HG03565 (cell line): ENCODE measurements at regions not wholly inside any gene's neighbourhood (a gene's known extent, or its start where the extent isn't known, plus 50 kb on each side); places are given as distances from the start of the nearest gene placed in this dataset.
"Not testable (repeated sequence)": the region's sequence is repeated elsewhere in the genome, so short reads cannot be mapped to it uniquely, and the experiment has no call there.

Experiments
- ATAC-seq: cut with Tn5 transposase; IDR thresholded peaks from one replicate; pipeline ENCODE4 v1.9.1; 2021; ENCODE audit warnings: mild to moderate bottlenecking, moderate library complexity; ENCODE audit not compliant: unreplicated experiment

- no peak for ATAC-seq
Observed at GRCh38 chr2:22375096-22375495, 1009.9 kb upstream of the KLHL29 start.

- ATAC-seq, result no peak
Observed at GRCh38 chr2:22377268-22377667, 1007.7 kb upstream of the KLHL29 start.

DNA sequence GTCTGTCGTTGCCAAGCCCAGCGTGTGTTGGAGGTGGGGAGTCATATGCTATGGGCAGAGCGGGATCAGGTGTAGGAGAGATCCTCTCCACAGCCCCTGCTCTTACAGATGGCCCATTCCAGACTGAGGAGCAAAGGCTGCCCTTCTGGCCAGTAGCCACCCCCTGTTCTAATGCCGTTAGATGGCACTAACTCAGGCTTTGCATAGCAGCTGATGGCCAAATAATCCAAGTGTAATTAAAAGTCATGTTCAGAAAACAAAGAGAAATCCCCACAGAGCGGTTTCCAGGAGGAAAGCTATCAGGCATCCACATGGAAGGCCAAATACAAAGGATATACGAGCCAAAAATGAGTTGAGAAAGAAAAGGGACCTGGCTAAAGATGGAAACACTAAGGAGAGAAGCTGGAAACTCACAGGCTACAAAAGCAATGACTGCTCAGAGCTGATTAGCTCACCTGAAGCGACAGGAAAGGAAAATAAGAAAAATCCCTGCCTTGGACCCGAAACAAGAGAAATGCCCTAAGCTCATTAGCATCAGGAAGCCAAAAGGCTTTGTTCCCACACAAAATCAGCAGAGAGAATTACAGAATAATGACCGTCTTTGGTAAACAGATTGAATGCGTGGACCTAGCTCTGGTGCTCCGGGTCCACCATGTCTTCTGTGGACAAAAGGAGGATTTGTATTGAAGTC lies 1002.4 kb upstream of the KLHL29 start:
- no peak for ATAC-seq

DNA sequence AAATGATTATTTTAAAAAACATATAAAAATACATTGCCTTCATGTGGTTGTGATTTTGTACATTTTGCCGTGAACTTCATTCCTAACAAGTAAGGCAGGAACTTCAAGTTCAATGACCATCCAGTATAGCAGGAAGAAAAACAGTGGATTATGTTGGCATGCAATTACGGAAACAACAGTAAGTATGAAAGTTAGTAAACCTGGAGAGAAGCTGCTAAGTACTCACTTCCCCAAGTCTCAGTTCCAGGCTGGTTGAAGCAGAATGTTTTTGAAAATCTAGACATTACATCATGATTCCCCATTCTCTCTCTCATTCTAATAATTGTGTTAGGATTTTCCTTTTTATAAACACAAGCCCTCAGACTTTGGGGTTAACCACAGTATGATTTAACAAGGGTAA lies 987.1 kb upstream of the KLHL29 start:
- ATAC-seq, result no peak

GRCh38 chr2:22403748-22404147 lies 981.2 kb upstream of the KLHL29 start:
- no peak for ATAC-seq

DNA sequence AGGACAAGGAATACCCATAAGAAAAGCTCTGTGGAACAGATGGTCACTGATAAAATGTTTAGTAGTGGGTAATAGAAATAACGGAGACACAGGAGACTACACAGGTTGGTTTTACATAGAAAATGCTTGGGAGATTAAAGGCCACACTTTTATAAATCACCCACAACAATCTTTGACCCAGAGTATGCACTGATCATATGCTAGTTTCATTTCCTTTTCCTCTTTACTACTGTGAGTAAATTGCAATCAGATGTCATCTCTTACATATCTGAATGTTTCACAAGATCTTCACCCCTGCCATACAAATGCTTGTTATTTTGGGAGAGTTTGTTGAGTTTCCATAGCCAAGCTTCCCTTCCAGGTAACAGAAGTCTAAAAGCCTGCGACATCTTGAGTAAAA lies 978.4 kb upstream of the KLHL29 start:
- ATAC-seq, result no peak

DNA sequence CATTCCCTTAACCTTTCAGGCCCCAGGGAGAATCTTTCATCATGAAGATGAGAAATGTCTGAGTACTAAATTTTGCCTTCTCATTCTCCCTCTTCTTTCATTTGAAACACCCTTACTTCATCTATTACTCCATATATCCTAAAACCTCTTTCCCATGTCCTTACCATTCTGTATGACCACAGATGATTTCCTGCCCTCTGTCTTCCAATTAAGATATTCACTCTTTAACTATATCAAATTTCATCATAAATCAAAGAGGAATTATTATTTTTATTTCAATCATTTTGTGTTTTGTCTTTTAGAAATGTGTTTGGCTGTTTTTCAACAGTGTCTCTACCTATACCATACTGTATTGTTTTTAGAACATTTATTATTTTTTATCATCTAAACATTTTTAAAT lies 964.9 kb upstream of the KLHL29 start:
- no peak for ATAC-seq

DNA sequence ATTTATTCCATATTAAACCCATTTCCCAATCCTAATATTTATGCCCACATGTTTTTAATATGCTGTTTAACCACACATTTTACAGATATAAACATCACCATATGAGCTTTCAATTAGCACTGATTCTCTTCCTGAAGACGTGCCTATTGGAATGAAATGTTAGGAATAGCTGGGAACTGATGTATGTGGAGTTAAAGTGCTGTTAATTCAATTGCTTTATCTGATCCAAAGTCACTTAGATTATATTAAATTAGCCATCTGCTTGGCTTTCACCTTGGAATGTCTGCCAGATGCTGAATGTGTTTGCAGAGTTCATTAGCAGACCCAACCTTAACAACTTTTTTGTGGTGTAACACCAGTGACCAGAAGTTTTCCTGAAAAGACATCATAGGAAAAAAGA lies 942.9 kb upstream of the KLHL29 start:
- ATAC-seq, result no peak

GRCh38 chr2:22444281-22444680 lies 940.7 kb upstream of the KLHL29 start:
- no peak for ATAC-seq

DNA sequence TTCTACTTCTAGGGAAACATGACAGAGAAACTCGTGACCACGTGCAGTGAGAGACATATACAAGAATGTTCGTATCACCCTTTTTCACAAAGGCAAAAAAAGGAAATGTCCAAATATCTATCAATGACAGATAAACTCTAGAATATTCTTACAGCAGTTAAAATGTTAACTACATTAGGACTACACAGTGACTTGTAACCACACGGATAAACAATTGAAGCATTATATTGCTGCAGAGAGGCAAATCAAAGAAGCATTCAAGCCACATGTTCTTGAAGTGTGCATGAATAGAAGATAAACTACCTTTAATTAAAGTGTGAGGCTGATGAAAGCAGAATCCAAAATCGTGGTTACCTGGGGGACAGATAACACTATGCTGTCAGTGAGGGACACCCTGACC lies 935.3 kb upstream of the KLHL29 start:
- no peak for ATAC-seq

DNA sequence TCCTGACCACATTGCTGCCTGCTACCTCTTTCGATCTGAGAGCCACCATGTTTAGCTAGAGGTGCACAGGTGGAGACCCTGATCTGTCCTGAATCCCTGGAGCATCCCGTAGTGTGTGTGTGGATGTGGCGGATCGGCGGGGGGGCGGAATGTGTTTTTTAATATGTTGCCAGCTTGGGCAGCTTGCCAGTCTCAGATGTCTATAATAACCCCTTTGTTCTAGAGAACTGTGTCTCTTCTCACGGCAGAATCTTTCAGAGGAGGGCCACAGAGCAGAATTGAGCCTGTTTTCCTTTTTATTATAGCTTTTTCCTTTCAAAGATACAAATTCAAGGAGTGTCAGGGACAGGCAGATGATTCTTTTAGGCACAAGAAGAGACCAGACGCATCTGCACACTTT lies 934.1 kb upstream of the KLHL29 start:
- ATAC-seq, result no peak

DNA sequence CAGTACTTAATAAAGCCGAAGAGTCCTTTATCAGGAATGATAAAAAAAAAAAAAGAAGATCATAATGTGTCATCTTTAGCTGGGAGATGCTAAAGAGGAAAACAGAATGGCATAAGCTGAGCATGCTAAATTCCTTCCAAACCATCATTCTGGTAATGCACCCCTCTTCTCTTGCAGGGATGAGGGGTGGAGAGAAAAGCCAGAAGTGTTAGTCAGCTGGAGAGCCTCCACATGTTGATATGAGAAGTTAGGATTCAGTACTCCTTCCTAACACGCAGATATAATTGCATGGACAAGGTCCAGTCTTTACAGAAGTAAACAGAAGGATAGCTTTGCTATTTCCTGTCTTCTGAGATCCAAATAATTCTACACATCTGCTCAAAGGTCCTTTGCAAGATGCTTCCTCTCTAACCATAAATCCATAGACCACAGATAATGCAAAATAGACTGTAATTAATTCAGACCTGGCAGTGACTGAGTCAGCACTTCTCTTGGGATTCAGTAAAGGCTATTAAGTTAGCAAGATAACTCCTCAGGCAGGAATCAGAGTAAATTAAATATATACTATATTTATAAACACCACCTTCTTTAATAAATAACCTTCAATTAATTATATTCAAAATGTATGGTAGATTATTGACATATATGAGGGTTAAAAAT lies 930.0 kb upstream of the KLHL29 start:
- ATAC-seq, result no peak

DNA sequence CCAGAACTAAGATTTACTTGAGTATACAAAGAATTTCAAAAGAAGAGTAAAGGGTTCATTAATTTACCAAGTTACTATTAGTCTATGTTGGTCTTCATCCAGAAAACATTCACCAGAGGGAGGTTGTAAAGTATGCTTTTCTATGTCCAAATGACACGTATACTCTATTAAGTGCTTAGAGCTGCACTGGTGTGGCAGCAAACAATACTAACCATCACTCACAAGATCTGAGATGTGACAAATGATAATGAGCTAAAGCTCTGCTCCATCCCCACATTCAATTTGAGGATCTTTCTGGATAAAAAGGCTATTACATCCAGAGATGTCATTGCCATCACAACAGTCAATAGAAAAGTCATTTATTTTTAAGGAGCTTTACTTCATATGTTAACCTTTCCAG lies 926.5 kb upstream of the KLHL29 start:
- no peak for ATAC-seq

- ATAC-seq, result not testable (repeated sequence)
Observed at GRCh38 chr2:22475103-22475502, 909.9 kb upstream of the KLHL29 start.

GRCh38 chr2:22478329-22478728 lies 906.6 kb upstream of the KLHL29 start:
- ATAC-seq, result no peak

- ATAC-seq, result no peak
Observed at GRCh38 chr2:22481486-22482259, 903.3 kb upstream of the KLHL29 start.

- ATAC-seq, result no peak
Observed at GRCh38 chr2:22483036-22483435, 901.9 kb upstream of the KLHL29 start.

- ATAC-seq, result no peak
Observed at GRCh38 chr2:22485486-22485885, 899.5 kb upstream of the KLHL29 start.

DNA sequence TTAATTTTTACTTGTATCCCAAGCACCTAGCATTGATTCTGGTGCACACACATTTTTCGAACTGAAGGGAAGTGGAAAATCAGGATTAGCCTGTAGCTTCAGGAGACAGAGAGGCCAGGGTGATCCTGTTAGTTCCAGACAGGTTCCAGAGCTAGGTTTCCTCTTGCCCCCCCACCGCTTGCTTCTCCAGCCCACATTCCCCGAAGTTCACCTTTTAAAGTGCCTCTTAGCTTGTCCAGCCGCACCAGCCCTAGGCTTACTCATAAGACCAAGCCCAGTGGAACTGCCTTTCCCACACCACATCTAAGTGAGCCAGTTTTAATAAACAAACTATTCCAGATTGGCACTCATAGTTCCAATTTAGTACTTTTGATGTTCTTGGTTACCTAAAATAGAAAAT lies 898.6 kb upstream of the KLHL29 start:
- ATAC-seq, result no peak

GRCh38 chr2:22487036-22487435 lies 897.9 kb upstream of the KLHL29 start:
- no peak for ATAC-seq

DNA sequence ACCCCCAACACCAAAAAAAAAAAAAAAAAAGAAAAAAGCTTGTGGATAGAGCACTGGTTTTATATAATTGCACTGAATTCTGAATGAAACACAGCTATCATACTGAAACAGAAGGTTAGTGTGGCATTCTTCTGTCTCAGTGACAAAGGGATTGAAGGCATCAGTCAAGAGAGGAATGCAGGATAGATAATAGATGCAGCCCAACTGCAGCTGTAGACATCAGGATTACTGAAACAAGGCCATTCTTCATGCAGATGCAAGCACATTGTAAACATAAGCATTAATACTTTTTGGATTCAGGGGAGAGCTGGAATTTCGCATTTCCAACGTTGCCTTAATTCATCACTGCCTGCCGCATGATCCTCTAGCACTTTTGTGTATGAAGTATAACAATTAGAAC lies 897.4 kb upstream of the KLHL29 start:
- ATAC-seq, result no peak

DNA sequence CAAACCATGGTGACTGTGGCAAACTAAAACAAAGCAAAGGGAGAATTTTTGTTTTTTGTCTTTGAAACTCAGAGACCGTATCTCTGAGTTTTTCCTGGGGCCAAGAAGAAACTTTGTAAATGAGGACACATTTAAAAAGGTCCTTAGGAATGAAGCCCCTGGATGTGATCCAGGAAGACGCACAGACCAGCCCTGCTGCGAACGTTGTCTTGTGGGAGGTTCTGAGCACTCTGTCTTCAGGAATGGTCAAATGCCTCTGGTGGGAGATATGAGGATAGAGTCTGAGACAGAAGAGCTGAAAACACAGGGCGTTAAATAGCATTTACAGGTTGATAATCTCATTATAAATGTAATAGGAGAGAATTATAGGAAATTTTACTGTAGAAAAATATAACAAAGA lies 893.5 kb upstream of the KLHL29 start:
- no peak for ATAC-seq
